HG03565 (cell line): ENCODE measurements at regions not wholly inside any gene's neighbourhood (a gene's known extent, or its start where the extent isn't known, plus 50 kb on each side); places are given as distances from the start of the nearest gene placed in this dataset.
"Not testable (repeated sequence)": the region's sequence is repeated elsewhere in the genome, so short reads cannot be mapped to it uniquely, and the experiment has no call there.

Source experiments
- ATAC-seq: cut with Tn5 transposase; IDR thresholded peaks from one replicate; pipeline ENCODE4 v1.9.1; 2021; ENCODE audit warnings: mild to moderate bottlenecking, moderate library complexity; ENCODE audit not compliant: unreplicated experiment

GRCh38 chr6:16041327-16041726, 87.6 kb upstream of the MYLIP start:
- ATAC-seq: no peak

DNA sequence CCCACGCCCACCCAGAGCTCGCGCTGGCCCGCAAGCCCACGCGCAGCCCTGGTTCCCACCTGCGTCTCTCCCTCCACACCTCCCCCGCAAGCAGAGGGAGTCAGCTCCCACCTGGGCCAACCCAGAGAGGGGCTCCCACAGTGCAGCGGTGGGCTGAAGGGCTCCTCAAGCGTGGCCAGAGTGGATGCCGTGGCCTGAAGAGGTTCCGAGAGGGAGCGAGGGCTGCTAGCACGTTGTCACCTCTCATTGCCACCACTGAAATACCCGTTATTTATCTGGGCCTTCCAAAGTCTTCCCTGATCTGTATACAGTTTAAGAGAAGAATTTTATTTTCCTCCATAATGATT, 88.3 kb upstream of the MYLIP start:
- ATAC-seq: no peak

DNA sequence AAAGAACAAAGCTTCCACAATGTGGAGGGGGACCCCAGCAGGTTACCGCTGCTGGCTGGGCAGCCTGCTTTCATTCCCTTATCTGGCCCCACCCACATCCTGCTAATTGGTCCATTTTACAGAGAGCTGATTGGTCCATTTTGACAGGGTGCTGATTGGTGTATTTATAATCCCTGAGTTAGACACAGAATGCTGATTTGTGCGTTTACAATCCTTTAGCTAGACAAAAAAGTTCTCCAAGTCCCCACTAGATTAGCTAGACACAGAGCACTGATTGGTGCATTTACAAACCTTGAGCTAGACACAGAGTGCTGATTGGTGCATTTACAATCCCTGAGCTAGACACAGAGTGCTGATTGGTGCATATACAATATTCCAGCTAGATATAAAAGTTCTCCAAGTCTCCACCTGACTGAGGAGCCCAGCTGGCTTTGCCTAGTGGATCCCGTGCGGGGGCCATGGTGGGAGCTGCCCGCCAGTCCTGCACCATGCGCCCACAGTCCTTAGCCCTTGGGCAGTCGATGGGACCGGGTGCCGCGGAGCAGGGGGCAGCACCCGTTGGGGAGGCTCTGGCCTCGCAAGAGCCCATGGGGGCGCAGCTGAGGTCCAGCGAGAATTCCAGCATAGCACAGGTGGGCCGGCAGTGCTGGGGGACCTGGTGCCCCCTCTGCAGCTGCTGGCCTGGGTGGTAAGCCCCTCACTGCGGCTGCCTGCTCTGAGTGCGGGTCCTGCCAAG, 88.8 kb upstream of the MYLIP start:
- ATAC-seq: not testable (repeated sequence)

- ATAC-seq: no peak
Measured at GRCh38 chr6:16038938-16039337, 89.9 kb upstream of the MYLIP start.

DNA sequence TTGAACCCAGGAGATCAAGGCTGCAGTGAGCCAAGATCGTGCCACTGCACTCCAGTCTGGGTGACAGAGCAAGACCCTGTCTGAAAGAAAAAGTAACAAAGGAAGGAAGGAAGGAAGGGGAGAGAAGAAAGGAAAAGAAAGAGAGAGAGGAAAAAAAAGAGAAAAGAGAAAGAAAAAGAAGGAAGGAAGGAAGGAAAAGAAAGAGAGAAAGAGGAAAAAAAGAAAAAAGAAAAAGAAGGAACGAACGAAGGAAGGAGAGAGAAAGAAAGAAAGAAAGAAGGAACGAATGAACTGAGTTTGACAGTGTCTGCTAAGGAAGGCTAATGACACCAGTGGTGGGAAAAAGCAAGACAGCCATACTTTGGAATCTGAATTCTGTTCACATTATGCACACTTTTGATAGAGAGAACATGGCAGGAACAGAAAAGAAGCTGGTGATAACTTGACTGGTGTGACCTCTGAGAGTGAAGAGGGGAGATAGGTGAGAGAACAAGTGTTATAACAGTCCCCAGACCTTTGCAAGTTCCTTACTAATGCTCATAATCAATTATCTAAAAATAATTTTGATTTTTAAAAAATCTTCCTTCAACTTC, 93.3 kb upstream of the MYLIP start:
- ATAC-seq: no peak

GRCh38 chr6:16033214-16033613, 95.7 kb upstream of the MYLIP start:
- ATAC-seq: no peak

DNA sequence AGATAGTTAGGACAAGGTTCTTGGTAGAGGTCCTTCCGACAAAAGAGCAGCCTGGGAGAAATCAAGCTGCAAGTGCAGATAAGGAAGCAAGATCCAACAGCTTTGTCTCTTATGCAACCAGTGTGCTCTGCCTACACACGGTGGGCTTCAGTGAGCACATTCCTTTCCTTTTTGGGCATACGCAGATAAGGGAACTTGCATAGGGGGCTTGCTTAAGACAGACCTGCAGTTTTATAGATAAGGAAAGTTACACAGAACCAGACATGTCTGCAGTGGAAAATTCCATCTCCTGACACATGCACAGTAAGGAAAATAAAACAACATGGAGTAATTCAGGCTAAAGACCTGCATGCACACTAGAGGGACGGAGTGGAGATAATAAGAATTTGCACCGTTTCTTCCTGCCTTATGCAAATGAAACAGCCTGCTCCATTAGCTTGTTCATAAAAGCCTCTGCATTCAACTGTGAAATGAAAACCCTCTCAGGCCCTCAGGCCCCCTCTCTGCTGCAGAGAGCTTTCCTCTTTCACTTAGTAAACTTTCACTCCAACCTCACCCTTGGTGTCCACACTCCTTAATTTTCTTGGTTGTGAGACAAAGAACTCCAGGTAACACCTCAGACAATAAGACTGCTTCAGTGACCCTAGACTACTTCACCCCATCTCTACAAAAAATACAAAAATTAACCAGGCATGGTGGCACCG, 97.5 kb upstream of the MYLIP start:
- no peak for ATAC-seq

DNA sequence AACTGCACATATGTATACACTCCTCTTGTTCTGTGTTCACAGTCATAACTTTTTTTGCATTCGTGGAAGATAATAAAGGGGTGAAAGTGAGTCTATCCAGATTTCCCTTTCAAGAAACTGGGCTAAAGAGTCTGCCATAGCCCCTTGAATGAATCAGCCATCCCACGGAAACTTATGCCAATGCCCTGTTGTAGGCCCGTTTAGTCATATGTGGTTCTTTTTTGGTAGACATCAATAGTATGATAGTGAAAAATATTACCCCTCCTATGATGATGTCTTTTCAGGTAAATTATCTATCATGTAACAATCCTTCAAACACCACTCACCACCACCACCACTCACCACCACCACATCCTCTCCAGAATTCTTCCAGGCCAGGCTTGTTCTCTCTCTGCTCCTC, 99.9 kb upstream of the MYLIP start:
- no peak for ATAC-seq

DNA sequence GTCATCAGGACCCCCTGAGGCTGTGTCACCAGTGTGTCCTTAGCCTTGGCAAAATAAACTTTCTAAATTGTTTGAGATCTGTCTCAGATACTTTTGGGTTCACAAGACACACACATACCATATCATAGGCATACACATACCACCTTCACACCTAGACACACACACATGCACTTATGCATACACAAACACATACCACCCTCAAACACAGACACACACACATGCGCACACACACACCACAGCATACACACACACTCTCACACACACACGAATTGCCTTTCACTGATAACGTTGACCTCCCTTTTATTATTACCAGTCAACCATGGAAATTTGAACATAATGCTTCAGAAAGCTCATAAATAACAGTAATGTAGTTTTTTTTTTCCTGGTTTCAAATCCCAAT, 108.6 kb upstream of the MYLIP start:
- ATAC-seq: no peak

DNA sequence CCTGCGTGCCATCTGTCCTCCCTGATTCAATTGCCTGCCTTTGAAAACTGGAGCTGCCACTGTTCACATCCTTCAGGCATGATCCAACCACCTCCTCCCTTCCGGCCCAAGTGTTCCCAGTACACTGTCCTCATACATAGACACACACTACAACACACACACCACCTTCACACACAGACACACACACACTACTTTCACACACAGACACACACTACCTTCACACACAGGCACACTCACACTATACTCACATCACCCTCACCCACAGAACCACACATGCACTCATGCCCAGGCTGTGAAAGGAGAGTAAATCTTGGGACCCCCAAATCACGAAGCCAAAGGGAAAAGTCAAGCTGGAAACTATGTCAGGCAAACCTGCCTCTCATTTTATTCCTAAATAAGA, 109.4 kb upstream of the MYLIP start:
- ATAC-seq: no peak

- ATAC-seq: no peak
Measured at GRCh38 chr6:16018626-16019025, 110.3 kb upstream of the MYLIP start.

DNA sequence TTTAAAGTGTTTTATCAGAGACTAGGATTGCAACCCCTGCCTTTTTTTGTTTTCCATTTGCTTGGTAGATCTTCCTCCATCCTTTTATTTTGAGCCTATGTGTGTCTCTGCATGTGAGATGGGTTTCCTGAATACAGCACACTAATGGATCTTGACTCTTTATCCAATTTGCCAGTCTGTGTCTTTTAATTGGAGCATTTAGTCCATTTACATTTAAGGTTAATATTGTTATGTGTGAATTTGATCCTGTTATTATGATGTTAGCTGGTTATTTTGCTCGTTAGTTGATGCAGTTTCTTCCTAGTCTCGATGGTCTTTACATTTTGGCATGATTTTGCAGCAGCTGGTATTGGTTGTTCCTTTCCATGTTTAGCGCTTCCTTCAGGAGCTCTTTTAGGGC, 114.6 kb upstream of the MYLIP start:
- ATAC-seq: not testable (repeated sequence)

GRCh38 chr6:16007146-16007545, 121.7 kb upstream of the MYLIP start:
- ATAC-seq: no peak

- ATAC-seq: no peak
Measured at GRCh38 chr6:16006681-16007080, 122.2 kb upstream of the MYLIP start.

DNA sequence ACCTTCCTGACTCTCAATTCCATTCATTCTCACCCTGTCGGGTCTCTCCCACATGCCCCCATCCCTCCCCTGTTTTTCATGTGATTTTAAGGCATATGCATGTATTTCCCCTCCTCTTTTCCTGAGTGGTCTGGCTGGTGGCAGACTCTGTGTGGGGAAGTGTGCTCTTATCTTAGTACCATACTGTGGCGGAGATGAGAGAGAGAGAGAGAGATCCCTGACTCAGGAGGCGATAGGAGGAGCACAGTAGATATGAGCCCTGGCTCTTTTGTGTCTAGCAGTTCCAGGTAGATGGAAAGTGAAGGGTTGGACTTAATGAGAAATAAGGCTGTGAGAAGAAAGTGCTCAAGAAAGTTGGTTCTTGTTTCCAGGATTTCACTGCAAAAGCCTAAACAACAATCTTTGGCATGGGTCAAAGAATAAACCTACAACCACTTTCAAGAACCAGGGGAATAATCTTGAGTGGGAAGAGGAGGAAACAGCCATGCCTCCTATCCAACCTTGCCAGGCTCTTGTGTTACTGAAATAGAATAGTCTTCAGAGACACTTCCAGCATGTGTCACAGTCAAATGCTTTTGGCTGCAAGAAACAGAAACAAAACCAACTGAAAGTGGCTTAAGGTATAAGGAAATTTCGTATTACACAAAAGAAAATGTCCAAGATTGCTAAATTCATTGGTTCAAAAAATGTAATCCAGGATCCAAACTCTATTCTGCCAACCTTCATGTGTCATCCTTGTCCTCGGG, 123.8 kb upstream of the MYLIP start:
- ATAC-seq: no peak

GRCh38 chr6:16003197-16003491, 125.7 kb upstream of the MYLIP start:
- ATAC-seq: no peak

GRCh38 chr6:16002332-16003196, 126.3 kb upstream of the MYLIP start:
- no peak for ATAC-seq

- no peak for ATAC-seq
Measured at GRCh38 chr6:16001158-16001557, 127.7 kb upstream of the MYLIP start.

DNA sequence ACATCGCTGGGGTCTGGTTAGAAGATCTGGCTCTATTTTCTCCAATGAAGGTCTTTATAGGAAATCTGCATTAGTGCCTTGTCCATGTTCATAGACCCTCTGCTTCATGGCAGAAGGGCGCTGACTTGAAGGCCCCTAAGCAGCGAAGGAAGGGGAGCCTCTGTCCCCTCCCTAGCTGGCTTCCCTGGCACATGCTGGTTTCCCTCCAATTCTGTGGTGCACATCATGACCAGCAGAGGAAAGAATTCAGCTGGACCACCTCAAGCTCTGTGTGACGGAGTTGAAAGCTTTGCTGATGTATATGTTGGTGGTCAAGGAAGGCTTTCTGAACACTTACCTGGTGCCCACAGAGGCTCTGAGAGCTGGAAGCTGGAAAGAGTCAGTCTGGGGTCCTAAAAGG, 129.7 kb upstream of the MYLIP start:
- no peak for ATAC-seq

DNA sequence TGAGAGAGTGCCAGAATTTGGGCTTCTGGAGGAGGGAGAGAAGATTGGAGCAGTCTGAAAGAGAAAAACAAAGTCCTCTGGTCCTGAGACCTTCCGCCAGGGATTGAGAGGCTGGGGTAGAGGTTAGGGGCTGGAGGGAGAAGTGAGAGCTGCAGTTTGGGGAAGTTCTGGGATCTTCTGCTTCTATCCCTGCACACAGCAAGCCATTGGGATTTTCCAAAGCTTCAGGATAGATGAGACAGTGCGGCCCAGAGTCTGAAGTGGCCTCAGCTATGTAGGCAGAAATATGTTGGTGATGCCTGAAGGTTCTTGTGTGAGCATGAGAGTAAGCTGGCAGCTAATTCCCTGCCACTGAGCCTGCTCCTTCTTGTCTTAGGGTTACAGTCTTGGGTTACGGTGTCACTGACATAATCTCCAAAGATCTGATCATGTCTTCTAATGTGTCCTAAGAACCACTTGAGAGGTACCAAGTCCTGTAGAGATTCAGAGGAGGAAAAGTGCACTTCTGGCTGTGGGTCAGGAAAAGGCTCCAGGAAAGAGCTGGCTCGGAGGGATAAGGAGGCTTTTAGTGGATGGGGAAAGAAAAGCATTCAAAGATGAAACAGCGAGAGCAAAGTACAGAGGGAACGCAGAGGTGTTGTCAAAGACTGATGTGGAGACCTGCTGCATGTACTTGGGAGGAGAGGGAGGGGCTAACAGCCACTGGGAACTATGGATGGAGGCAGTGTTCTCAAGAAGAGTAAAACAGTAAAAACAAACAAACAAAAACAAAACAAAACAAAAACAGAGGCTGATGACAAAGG, 131.1 kb upstream of the MYLIP start:
- no peak for ATAC-seq
